SK-N-SH (cell line): ENCODE measurements at regions not wholly inside any gene's neighbourhood (a gene's known extent, or its start where the extent isn't known, plus 50 kb on each side); places are given as distances from the start of the nearest gene placed in this dataset.
A peak's percentile ranks its signal among the peaks of the same experiment; 100 is the strongest.

Experiments
- ELF1 ChIP-seq: IDR thresholded peaks from 2 replicates; pipeline ENCODE4 v1.4.0; 2012
- EP300 ChIP-seq, 2 experiments: IDR thresholded peaks; 2 replicates each; pipeline versions ENCODE4 v1.4.0 to v1.6.1; 2012; ENCODE audit warnings: borderline replicate concordance in 1 of 2, low read depth in 1 of 2, low read length in 1 of 2
- GATA2 ChIP-seq: sonication (generic); formaldehyde crosslinking; IDR thresholded peaks from 2 replicates; pipeline ENCODE4 v1.5.0; 2020; ENCODE audit warnings: mild to moderate bottlenecking, missing genetic modification reagents
- NRF1 ChIP-seq: IDR thresholded peaks from 2 replicates; pipeline ENCODE4 v1.6.1; 2012; ENCODE audit warnings: low read depth, mild to moderate bottlenecking, low read length
- POLR2AphosphoS5 ChIP-seq: IDR thresholded peaks from 2 replicates; pipeline ENCODE4 v1.6.1; 2012; ENCODE audit warnings: low read depth, low read length
- RFX5 ChIP-seq: IDR thresholded peaks from 2 replicates; pipeline ENCODE4 v1.6.1; 2012; ENCODE audit warnings: mild to moderate bottlenecking, improper control_type of control experiment, low read length
- YY1 ChIP-seq: IDR thresholded peaks from 2 replicates; pipeline ENCODE4 v1.4.0; 2012; ENCODE audit warnings: low read depth, mild to moderate bottlenecking
- TF ChIP-seq, protein P1 (sequence below): fragments of 200-600 bp; sonication (generic); IDR thresholded peaks from 2 replicates; pipeline ENCODE4 v1.6.1; 2017; ENCODE audit warnings: antibody characterized with exemption, mild to moderate bottlenecking, moderate library complexity
- TF ChIP-seq, protein P2 (sequence below): IDR thresholded peaks from 2 replicates; pipeline ENCODE4 v1.4.0; 2012; ENCODE audit warnings: low read depth, borderline replicate concordance
- TF ChIP-seq, protein P3 (sequence below): IDR thresholded peaks from 2 replicates; pipeline ENCODE4 v1.4.0; 2012; ENCODE audit warnings: low read depth
- TF ChIP-seq, protein P4 (sequence below): IDR thresholded peaks from 2 replicates; pipeline ENCODE4 v1.4.0; 2012; ENCODE audit warnings: low read depth, borderline replicate concordance

DNA sequence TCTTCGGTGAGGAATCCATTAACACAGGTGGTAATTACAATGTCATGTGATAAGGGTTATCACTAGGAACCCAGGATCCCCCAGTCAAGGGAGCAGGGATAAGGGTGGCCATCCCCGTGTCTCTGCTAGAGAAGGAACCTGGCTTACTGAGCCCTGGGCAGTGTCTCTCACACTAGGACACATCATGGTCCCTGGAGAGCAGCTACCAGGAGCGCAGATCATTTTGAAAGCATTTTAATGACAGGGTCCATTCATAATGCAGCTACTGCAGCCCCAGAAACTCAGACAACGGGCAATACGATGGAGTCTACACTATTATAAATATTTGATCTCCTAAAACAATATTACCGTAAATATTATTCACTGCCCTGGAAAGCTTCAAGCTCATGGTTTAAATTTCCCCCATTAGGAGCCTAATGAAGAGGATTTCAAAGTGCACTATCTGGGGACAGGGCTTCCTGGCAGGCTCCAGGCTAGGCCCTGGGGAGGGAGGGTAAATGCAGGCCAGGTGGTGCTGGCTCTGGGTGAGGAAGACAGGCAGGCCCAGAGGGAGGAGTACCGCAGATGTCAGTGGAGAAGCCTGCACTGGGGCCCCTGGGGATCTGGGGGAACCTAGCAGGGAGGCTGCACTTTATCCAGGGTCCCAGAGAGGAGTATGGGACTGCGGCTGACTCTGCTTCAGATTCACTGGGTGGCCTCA is 52.6 kb upstream of the LOXL4 start:
- TF ChIP-seq EP300 (IDR thresholded peaks at IDR 0.05; ENCODE audit: borderline replicate concordance in 1 of 2, low read depth in 1 of 2, low read length in 1 of 2) (peak in 1 of 2 experiments; percentile 43; a peak in 1 of 4 replicates), YY1 (no peak), NRF1 (no peak), RFX5 (no peak), ELF1 (no peak), POLR2AphosphoS5 (no peak), GATA2 (CRISPR knock-in tag) (no peak)
- TF ChIP-seq, protein P1, sequence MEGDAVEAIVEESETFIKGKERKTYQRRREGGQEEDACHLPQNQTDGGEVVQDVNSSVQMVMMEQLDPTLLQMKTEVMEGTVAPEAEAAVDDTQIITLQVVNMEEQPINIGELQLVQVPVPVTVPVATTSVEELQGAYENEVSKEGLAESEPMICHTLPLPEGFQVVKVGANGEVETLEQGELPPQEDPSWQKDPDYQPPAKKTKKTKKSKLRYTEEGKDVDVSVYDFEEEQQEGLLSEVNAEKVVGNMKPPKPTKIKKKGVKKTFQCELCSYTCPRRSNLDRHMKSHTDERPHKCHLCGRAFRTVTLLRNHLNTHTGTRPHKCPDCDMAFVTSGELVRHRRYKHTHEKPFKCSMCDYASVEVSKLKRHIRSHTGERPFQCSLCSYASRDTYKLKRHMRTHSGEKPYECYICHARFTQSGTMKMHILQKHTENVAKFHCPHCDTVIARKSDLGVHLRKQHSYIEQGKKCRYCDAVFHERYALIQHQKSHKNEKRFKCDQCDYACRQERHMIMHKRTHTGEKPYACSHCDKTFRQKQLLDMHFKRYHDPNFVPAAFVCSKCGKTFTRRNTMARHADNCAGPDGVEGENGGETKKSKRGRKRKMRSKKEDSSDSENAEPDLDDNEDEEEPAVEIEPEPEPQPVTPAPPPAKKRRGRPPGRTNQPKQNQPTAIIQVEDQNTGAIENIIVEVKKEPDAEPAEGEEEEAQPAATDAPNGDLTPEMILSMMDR = no peak
- TF ChIP-seq, protein P2, sequence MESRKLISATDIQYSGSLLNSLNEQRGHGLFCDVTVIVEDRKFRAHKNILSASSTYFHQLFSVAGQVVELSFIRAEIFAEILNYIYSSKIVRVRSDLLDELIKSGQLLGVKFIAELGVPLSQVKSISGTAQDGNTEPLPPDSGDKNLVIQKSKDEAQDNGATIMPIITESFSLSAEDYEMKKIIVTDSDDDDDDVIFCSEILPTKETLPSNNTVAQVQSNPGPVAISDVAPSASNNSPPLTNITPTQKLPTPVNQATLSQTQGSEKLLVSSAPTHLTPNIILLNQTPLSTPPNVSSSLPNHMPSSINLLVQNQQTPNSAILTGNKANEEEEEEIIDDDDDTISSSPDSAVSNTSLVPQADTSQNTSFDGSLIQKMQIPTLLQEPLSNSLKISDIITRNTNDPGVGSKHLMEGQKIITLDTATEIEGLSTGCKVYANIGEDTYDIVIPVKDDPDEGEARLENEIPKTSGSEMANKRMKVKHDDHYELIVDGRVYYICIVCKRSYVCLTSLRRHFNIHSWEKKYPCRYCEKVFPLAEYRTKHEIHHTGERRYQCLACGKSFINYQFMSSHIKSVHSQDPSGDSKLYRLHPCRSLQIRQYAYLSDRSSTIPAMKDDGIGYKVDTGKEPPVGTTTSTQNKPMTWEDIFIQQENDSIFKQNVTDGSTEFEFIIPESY = no peak
- TF ChIP-seq, protein P3, sequence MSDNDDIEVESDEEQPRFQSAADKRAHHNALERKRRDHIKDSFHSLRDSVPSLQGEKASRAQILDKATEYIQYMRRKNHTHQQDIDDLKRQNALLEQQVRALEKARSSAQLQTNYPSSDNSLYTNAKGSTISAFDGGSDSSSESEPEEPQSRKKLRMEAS = no peak
- TF ChIP-seq, protein P4, sequence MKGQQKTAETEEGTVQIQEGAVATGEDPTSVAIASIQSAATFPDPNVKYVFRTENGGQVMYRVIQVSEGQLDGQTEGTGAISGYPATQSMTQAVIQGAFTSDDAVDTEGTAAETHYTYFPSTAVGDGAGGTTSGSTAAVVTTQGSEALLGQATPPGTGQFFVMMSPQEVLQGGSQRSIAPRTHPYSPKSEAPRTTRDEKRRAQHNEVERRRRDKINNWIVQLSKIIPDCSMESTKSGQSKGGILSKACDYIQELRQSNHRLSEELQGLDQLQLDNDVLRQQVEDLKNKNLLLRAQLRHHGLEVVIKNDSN = no peak
